ENCODE measurements at regions not wholly inside any gene's neighbourhood (a gene's known extent, or its start where the extent isn't known, plus 50 kb on each side); places are given as distances from the start of the nearest gene placed in this dataset.

- DNase-seq = no peak
Measured at GRCh38 chr11:112882494-112883381, 78.5 kb upstream of the NCAM1 start.

DNA sequence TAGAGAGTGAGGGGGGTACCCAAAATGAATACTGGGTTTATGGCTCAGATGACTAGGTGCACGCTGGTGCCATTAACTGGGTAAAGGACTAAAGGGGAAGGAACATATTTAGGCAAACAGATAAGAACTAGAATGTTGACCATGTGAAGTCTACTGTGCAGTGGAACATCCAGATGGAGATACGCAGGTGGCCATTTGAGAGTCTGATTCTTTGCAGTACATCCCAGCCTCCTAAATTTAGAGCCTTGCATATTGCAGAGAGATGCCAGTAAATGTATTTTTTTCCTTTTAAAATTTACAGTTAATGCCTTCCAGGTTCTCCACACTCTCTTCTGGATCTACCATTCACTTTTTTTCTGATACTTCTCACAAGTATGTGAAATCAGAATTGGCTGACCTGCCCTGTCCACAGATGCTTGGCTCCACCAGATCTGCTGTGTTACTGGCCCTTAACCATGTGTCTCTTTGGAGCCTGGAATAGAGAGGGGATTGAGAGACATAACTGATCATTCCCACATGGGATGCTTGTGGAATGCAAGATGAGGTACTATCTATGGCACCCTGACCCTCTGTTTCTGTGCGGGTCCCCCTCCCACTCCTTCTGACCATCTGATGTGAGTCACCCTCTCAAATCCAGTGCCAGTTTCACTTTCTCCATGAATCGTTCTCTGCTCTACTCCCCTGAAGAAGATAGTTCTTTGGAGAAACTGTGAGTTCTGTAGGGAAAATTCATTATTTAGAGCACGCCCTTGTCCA is 77.0 kb upstream of the NCAM1 start:
- DNase-seq = no peak

DNA sequence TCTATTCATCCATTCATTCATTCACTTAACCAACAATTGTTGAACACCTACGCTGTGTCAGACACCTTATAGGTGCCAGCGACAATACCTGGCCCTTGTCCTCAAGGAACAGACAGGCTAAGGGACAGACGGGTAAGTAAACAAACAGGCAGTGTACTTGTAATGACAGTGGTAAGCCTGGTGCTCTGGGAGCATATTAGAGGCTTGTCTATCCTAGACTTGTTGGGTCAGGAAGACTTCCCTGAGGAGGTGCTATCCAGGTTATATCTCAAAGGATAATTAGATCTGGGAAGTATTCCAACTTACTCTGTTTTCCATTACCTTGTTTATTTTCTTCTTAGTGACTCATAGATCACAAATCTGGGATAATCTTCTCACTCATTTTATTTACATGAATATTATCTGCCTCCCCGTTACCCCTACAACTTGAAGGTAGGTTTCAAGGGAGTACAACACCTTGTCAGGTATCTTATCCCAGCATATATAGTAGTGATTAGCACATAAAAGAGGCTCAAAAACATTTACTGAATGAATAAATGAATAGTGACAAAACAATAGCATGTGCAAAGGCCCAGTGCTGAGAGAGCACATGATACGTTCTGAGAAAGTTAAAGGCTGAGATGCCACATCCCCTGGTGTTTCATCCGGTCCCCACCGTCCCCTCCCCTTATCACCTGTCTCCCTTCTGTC is 75.3 kb upstream of the NCAM1 start:
- no peak for DNase-seq

- no peak for DNase-seq
Measured at GRCh38 chr11:112886434-112887370, 74.5 kb upstream of the NCAM1 start.

GRCh38 chr11:112889446-112889845 is 71.8 kb upstream of the NCAM1 start:
- no peak for DNase-seq

DNA sequence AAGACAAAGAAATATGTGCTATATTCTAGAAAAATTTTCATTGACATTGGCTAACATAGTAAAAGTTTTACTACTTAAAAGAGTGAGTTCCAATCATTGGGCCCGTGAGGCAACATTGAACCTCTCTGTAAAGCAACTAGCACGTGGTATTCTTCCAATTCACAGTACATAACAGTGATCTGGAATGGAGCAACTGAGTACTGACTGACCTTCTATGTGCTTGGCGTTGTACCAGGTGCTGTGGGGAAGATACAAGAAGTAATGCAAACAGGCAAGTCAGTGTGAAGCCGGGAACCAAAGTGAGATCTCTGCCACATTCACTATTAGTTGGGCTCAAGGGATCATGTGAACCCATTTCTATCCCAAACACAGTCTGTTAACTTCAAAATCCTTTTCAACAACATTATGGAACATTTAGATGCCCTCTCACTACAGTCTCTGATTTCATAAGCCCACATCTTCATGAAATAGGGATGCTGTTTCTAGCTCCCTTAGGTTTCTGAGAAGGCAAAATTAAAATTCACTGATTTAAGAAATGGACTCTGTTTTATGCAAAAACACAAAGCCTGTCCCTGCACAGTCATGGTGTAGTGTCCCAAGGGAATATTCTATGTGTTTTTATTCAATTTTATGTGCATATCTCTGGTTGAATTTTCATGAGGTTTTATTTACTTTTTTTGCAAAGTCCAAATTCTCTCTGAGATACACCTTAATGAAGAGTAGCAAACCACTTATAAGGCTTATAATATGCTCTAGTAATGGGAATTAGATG is 61.8 kb upstream of the NCAM1 start:
- DNase-seq = no peak

GRCh38 chr11:112901924-112902323 is 59.3 kb upstream of the NCAM1 start:
- DNase-seq = no peak

- no peak for DNase-seq
Measured at GRCh38 chr11:112902361-112903011, 58.7 kb upstream of the NCAM1 start.

DNA sequence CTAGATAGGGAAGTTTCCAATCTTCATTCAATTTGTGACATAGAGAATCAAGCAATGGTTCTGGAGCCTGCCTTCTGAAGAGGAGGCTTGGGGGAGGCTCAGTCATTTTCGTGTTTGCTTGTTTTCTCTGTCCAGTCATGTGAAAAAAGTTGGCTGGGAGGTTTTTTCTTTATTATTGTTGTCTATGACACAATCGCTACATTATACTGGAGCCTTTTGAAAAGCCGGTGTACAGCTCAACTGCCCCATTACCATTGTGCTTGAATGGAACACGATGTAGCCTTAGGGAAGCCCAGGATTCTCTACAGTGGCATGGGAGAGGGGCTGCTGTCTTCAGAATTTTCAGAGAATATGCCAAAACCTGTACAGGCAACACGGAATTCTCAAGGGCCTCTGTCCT is 57.9 kb upstream of the NCAM1 start:
- no peak for DNase-seq

- no peak for DNase-seq
Measured at GRCh38 chr11:112911124-112911523, 50.1 kb upstream of the NCAM1 start.

Measured in right hindlimb (tissue), 1 donor.